ENCODE measurements at regions not wholly inside any gene's neighbourhood (a gene's known extent, or its start where the extent isn't known, plus 50 kb on each side); places are given as distances from the start of the nearest gene placed in this dataset.

DNA sequence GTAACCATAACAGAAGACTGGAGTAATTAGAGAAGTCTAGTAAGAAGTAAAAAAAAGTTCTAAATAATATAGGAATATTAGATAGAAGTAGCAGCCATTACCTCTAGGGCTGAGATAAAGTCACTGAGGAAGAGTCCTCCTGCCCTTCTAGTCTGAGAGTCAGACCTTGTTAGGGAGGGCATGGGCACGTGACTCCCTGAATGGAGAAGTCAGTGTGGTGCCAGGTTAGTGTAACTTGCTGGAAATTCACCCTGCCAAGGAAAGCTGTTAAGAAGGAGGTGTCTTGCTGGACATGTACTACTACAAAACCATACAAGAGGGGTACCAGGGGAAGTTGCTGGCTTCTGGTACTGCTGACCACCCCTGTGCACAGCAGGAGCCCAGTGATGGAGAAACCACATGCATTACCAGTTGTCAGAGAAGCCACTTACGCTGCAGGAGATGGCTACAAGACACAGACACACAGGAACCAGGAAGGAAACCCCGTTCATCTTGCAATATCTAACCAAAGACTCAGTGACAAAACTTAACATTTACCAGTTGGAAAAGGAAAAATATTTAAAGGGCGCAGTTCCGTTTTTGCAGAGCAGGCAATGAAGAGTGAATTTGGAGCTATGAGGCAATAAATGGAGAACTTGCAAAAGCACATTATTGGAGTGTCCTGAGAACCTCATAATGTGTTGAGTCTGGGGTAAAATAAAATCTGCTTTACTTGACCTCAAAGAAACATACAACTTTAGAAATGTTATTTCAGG lies 77.2 kb upstream of the TLK1 start:
- Mint-ChIP-seq H3K9me3 (peaks cover 9% of the 10 kb centered on the region), H3K36me3 (peaks cover 7% of the 10 kb centered on the region), H3K4me1 (0 out of 2 replicates have a peak, but pooled peaks cover 3% of the 10 kb centered on the region), H3K4me3 (no peak overlapping the region), H3K27me3 (ENCODE audit: low read depth) (peaks cover 3% of the 10 kb centered on the region; the same call in 1 of the 2 replicates), H3K27ac (no peak overlapping the region)
- TF ChIP-seq ZNF232 (CRISPR knock-in tag; IDR thresholded peaks at IDR 0.05) (no peak), ATF1 (CRISPR knock-in tag; IDR thresholded peaks at IDR 0.05) (no peak), NR3C1 (CRISPR knock-in tag; conservative IDR thresholded peaks at IDR 0.05; ENCODE audit: low read depth) (no peak), PRRX2 (CRISPR knock-in tag; IDR thresholded peaks at IDR 0.05) (no peak), SOX15 (CRISPR knock-in tag; IDR thresholded peaks at IDR 0.05) (no peak), MXD4 (CRISPR knock-in tag; IDR thresholded peaks at IDR 0.05; ENCODE audit: borderline replicate concordance) (no peak), ZBTB21 (CRISPR knock-in tag; IDR thresholded peaks at IDR 0.05; ENCODE audit: borderline replicate concordance) (no peak), NFE2L1 (CRISPR knock-in tag; IDR thresholded peaks at IDR 0.05) (no peak)
- TF ChIP-seq, protein P1, sequence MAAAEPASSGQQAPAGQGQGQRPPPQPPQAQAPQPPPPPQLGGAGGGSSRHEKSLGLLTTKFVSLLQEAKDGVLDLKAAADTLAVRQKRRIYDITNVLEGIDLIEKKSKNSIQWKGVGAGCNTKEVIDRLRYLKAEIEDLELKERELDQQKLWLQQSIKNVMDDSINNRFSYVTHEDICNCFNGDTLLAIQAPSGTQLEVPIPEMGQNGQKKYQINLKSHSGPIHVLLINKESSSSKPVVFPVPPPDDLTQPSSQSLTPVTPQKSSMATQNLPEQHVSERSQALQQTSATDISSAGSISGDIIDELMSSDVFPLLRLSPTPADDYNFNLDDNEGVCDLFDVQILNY (CRISPR knock-in tag; IDR thresholded peaks at IDR 0.05): no peak
- TF ChIP-seq, protein P2, sequence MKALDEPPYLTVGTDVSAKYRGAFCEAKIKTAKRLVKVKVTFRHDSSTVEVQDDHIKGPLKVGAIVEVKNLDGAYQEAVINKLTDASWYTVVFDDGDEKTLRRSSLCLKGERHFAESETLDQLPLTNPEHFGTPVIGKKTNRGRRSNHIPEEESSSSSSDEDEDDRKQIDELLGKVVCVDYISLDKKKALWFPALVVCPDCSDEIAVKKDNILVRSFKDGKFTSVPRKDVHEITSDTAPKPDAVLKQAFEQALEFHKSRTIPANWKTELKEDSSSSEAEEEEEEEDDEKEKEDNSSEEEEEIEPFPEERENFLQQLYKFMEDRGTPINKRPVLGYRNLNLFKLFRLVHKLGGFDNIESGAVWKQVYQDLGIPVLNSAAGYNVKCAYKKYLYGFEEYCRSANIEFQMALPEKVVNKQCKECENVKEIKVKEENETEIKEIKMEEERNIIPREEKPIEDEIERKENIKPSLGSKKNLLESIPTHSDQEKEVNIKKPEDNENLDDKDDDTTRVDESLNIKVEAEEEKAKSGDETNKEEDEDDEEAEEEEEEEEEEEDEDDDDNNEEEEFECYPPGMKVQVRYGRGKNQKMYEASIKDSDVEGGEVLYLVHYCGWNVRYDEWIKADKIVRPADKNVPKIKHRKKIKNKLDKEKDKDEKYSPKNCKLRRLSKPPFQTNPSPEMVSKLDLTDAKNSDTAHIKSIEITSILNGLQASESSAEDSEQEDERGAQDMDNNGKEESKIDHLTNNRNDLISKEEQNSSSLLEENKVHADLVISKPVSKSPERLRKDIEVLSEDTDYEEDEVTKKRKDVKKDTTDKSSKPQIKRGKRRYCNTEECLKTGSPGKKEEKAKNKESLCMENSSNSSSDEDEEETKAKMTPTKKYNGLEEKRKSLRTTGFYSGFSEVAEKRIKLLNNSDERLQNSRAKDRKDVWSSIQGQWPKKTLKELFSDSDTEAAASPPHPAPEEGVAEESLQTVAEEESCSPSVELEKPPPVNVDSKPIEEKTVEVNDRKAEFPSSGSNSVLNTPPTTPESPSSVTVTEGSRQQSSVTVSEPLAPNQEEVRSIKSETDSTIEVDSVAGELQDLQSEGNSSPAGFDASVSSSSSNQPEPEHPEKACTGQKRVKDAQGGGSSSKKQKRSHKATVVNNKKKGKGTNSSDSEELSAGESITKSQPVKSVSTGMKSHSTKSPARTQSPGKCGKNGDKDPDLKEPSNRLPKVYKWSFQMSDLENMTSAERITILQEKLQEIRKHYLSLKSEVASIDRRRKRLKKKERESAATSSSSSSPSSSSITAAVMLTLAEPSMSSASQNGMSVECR (CRISPR knock-in tag; IDR thresholded peaks at IDR 0.05; ENCODE audit: borderline replicate concordance): no peak
- TF ChIP-seq, protein P3, sequence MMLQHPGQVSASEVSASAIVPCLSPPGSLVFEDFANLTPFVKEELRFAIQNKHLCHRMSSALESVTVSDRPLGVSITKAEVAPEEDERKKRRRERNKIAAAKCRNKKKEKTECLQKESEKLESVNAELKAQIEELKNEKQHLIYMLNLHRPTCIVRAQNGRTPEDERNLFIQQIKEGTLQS (CRISPR knock-in tag; conservative IDR thresholded peaks at IDR 0.05): no peak
- DNase-seq (ENCODE audit: low spot score): no peak
- CTCF ChIA-PET: no interaction called here
- POLR2A ChIA-PET: no interaction called here
- no peak for ATAC-seq

DNA sequence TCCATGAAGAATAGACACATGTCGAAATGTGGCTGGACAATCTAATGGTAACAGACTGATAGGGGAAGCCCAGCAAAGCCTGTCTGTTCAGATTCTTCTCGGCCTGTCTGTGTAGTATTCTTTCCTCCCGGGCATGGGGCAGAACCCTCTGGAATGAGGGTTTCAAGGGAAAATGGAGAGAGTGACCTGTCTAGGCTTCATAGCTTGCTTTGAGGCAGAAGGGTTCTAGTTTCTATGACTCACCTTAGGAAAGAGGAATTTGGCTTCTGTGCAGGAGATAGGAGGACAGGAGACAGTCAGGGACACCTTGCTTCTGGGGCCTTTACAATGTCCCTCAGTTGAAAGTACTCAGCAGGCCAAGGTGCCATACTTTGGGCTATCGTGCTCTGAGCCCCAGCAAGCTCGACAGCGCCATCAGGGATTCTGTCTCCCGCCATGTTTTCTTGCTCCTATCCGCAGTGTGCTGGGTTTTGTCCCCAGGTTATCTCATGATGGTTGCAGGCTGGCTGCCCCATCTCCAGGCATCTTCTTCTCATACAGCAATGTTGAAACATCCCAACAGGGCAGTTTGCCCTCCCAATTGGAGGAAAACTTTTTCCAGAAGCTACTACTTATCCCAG lies 74.7 kb upstream of the TLK1 start:
- ATAC-seq: no peak
- POLR2A ChIA-PET: no interaction called here

More for the DNA sequence above, 74.7 kb upstream of the TLK1 start:
- no peak for TF ChIP-seq ZBTB21 (CRISPR knock-in tag; IDR thresholded peaks at IDR 0.05; ENCODE audit: borderline replicate concordance)
- TF ChIP-seq KAT7 (CRISPR knock-in tag; IDR thresholded peaks at IDR 0.05; ENCODE audit: borderline replicate concordance): no peak
- TF ChIP-seq RELA (CRISPR knock-in tag; IDR thresholded peaks at IDR 0.05; ENCODE audit: borderline replicate concordance): no peak
- TF ChIP-seq, protein P4, sequence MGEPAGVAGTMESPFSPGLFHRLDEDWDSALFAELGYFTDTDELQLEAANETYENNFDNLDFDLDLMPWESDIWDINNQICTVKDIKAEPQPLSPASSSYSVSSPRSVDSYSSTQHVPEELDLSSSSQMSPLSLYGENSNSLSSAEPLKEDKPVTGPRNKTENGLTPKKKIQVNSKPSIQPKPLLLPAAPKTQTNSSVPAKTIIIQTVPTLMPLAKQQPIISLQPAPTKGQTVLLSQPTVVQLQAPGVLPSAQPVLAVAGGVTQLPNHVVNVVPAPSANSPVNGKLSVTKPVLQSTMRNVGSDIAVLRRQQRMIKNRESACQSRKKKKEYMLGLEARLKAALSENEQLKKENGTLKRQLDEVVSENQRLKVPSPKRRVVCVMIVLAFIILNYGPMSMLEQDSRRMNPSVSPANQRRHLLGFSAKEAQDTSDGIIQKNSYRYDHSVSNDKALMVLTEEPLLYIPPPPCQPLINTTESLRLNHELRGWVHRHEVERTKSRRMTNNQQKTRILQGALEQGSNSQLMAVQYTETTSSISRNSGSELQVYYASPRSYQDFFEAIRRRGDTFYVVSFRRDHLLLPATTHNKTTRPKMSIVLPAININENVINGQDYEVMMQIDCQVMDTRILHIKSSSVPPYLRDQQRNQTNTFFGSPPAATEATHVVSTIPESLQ (CRISPR knock-in tag; IDR thresholded peaks at IDR 0.05): no peak
- TF ChIP-seq, protein P5, sequence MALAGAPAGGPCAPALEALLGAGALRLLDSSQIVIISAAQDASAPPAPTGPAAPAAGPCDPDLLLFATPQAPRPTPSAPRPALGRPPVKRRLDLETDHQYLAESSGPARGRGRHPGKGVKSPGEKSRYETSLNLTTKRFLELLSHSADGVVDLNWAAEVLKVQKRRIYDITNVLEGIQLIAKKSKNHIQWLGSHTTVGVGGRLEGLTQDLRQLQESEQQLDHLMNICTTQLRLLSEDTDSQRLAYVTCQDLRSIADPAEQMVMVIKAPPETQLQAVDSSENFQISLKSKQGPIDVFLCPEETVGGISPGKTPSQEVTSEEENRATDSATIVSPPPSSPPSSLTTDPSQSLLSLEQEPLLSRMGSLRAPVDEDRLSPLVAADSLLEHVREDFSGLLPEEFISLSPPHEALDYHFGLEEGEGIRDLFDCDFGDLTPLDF (CRISPR knock-in tag; IDR thresholded peaks at IDR 0.05): no peak
- no peak for TF ChIP-seq GRHL2 (CRISPR knock-in tag; IDR thresholded peaks at IDR 0.05; ENCODE audit: insufficient replicate concordance, severe bottlenecking)
- no peak for TF ChIP-seq ZNF423 (CRISPR knock-in tag; IDR thresholded peaks at IDR 0.05)
- H3K4me1 Mint-ChIP-seq: peaks cover 3% of the 10 kb centered on the region; the same call in 1 of the 2 replicates
- no peak overlapping the region for H3K27ac Mint-ChIP-seq
- DNase-seq (ENCODE audit: low spot score): no peak
- CTCF ChIA-PET: interaction anchor here (1.2 kb wide), 1 partner anchor 148 kb away, joined by 4 read pairs; no protein-coding TSS in a partner anchor
- H3K9me3 Mint-ChIP-seq: peaks cover 9% of the 10 kb centered on the region
- H3K27me3 Mint-ChIP-seq (ENCODE audit: low read depth): peaks cover 3% of the 10 kb centered on the region; the same call in 1 of the 2 replicates
- peaks cover 7% of the 10 kb centered on the region for H3K36me3 Mint-ChIP-seq
- H3K4me3 Mint-ChIP-seq: no peak overlapping the region
